ENCODE measurements at regions not wholly inside any gene's neighbourhood (a gene's known extent, or its start where the extent isn't known, plus 50 kb on each side); places are given as distances from the start of the nearest gene placed in this dataset.

GRCh38 chr1:29861446-29861845 lies 625.1 kb downstream of the PTPRU start:
- H3K4me1 Mint-ChIP-seq: no peaks in the 10 kb centered on the region
- no peaks in the 10 kb centered on the region for H3K27me3 Mint-ChIP-seq
- H3K36me3 Mint-ChIP-seq (ENCODE audit: low read depth): no peaks in the 10 kb centered on the region
- no peak overlapping the region for H3K4me3 Mint-ChIP-seq
- DNase-seq: no peak
- intact Hi-C loops (cut with micrococcal nuclease): no loop called here
- H3K27ac Mint-ChIP-seq: no peak overlapping the region
- peaks cover 12% of the 10 kb centered on the region for H3K9me3 Mint-ChIP-seq

GRCh38 chr1:29860681-29861080 lies 624.4 kb downstream of the PTPRU start:
- no peaks in the 10 kb centered on the region for H3K36me3 Mint-ChIP-seq (ENCODE audit: low read depth)
- H3K27me3 Mint-ChIP-seq: no peaks in the 10 kb centered on the region
- peaks cover 12% of the 10 kb centered on the region for H3K9me3 Mint-ChIP-seq
- H3K4me3 Mint-ChIP-seq: no peak overlapping the region
- H3K4me1 Mint-ChIP-seq: no peaks in the 10 kb centered on the region
- intact Hi-C loops (cut with micrococcal nuclease): no loop called here
- DNase-seq: no peak
- H3K27ac Mint-ChIP-seq: no peak overlapping the region

- intact Hi-C loops (cut with micrococcal nuclease): no loop called here
- no peaks in the 10 kb centered on the region for H3K36me3 Mint-ChIP-seq (ENCODE audit: low read depth)
- no peak for DNase-seq
- H3K4me3 Mint-ChIP-seq: no peak overlapping the region
- H3K9me3 Mint-ChIP-seq: peaks cover 12% of the 10 kb centered on the region
- no peaks in the 10 kb centered on the region for H3K4me1 Mint-ChIP-seq
- no peak overlapping the region for H3K27ac Mint-ChIP-seq
- no peaks in the 10 kb centered on the region for H3K27me3 Mint-ChIP-seq
These were observed 623.7 kb downstream of the PTPRU start for GRCh38 chr1:29860056-29860455.

- DNase-seq: no peak
- H3K4me1 Mint-ChIP-seq: no peaks in the 10 kb centered on the region
- intact Hi-C loops (cut with micrococcal nuclease): no loop called here
- H3K36me3 Mint-ChIP-seq (ENCODE audit: low read depth): no peaks in the 10 kb centered on the region
- H3K9me3 Mint-ChIP-seq: peaks cover 12% of the 10 kb centered on the region
- no peaks in the 10 kb centered on the region for H3K27me3 Mint-ChIP-seq
- H3K4me3 Mint-ChIP-seq: no peak overlapping the region
- no peak overlapping the region for H3K27ac Mint-ChIP-seq
These were observed 622.8 kb downstream of the PTPRU start for GRCh38 chr1:29859126-29859525.

GRCh38 chr1:29858646-29859045 lies 622.3 kb downstream of the PTPRU start:
- no peak overlapping the region for H3K27ac Mint-ChIP-seq
- H3K9me3 Mint-ChIP-seq: peaks cover 12% of the 10 kb centered on the region
- H3K36me3 Mint-ChIP-seq (ENCODE audit: low read depth): no peaks in the 10 kb centered on the region
- H3K4me1 Mint-ChIP-seq: no peaks in the 10 kb centered on the region
- no peak for DNase-seq
- no peak overlapping the region for H3K4me3 Mint-ChIP-seq
- no peaks in the 10 kb centered on the region for H3K27me3 Mint-ChIP-seq
- intact Hi-C loops (cut with micrococcal nuclease): no loop called here

GRCh38 chr1:29856340-29857114 lies 620.2 kb downstream of the PTPRU start:
- Mint-ChIP-seq H3K27me3 (peaks cover 2% of the 10 kb centered on the region), H3K27ac (no peak overlapping the region), H3K9me3 (peaks cover 6% of the 10 kb centered on the region), H3K4me1 (no peaks in the 10 kb centered on the region), H3K36me3 (ENCODE audit: low read depth) (no peaks in the 10 kb centered on the region), H3K4me3 (no peak overlapping the region)
- intact Hi-C loops (cut with micrococcal nuclease): no loop called here
- DNase-seq: no peak

GRCh38 chr1:29855561-29856160 lies 619.3 kb downstream of the PTPRU start:
- intact Hi-C loops (cut with micrococcal nuclease): no loop called here
- H3K36me3 Mint-ChIP-seq (ENCODE audit: low read depth): no peaks in the 10 kb centered on the region
- H3K27ac Mint-ChIP-seq: no peak overlapping the region
- H3K4me1 Mint-ChIP-seq: no peaks in the 10 kb centered on the region
- no peak for DNase-seq
- peaks cover 2% of the 10 kb centered on the region for H3K27me3 Mint-ChIP-seq
- H3K9me3 Mint-ChIP-seq: no peaks in the 10 kb centered on the region
- no peak overlapping the region for H3K4me3 Mint-ChIP-seq

- Mint-ChIP-seq H3K4me3 (no peak overlapping the region), H3K9me3 (no peaks in the 10 kb centered on the region), H3K27me3 (peaks cover 2% of the 10 kb centered on the region), H3K27ac (no peak overlapping the region), H3K4me1 (no peaks in the 10 kb centered on the region), H3K36me3 (ENCODE audit: low read depth) (no peaks in the 10 kb centered on the region)
- DNase-seq: no peak
- intact Hi-C loops (cut with micrococcal nuclease): no loop called here
These were observed 618.5 kb downstream of the PTPRU start for GRCh38 chr1:29854700-29855276.

- peaks cover 2% of the 10 kb centered on the region for H3K27me3 Mint-ChIP-seq
- H3K36me3 Mint-ChIP-seq (ENCODE audit: low read depth): no peaks in the 10 kb centered on the region
- H3K4me3 Mint-ChIP-seq: no peak overlapping the region
- intact Hi-C loops (cut with micrococcal nuclease): no loop called here
- no peak for DNase-seq
- H3K9me3 Mint-ChIP-seq: no peaks in the 10 kb centered on the region
- H3K27ac Mint-ChIP-seq: no peak overlapping the region
- no peaks in the 10 kb centered on the region for H3K4me1 Mint-ChIP-seq
These were observed 617.5 kb downstream of the PTPRU start for GRCh38 chr1:29853716-29854330.

GRCh38 chr1:29852248-29852647 lies 615.9 kb downstream of the PTPRU start:
- Mint-ChIP-seq H3K9me3 (no peaks in the 10 kb centered on the region), H3K4me3 (no peak overlapping the region), H3K36me3 (ENCODE audit: low read depth) (no peaks in the 10 kb centered on the region), H3K27me3 (peaks cover 2% of the 10 kb centered on the region), H3K27ac (no peak overlapping the region), H3K4me1 (no peaks in the 10 kb centered on the region)
- intact Hi-C loops (cut with micrococcal nuclease): no loop called here
- DNase-seq: no peak

GRCh38 chr1:29851691-29852090 lies 615.4 kb downstream of the PTPRU start:
- Mint-ChIP-seq H3K9me3 (no peaks in the 10 kb centered on the region), H3K4me1 (no peaks in the 10 kb centered on the region)
- intact Hi-C loops (cut with micrococcal nuclease): no loop called here

GRCh38 chr1:29849991-29850757 lies 613.9 kb downstream of the PTPRU start:
- no peak overlapping the region for H3K27ac Mint-ChIP-seq
- no peak overlapping the region for H3K4me3 Mint-ChIP-seq
- no peak for DNase-seq
- intact Hi-C loops (cut with micrococcal nuclease): loop anchor here (1.0 to 5.0 kb wide), 2 partner anchors 143 to 163 kb away; no protein-coding TSS in a partner anchor
- H3K36me3 Mint-ChIP-seq (ENCODE audit: low read depth): no peaks in the 10 kb centered on the region
- H3K9me3 Mint-ChIP-seq: no peaks in the 10 kb centered on the region
- peaks cover 2% of the 10 kb centered on the region for H3K27me3 Mint-ChIP-seq
- no peaks in the 10 kb centered on the region for H3K4me1 Mint-ChIP-seq

More at GRCh38 chr1:29851691-29852090, 615.4 kb downstream of the PTPRU start:
- Mint-ChIP-seq H3K36me3 (ENCODE audit: low read depth) (no peaks in the 10 kb centered on the region), H3K27me3 (peaks cover 2% of the 10 kb centered on the region), H3K4me3 (no peak overlapping the region), H3K27ac (no peak overlapping the region)
- DNase-seq: no peak

- intact Hi-C loops (cut with micrococcal nuclease): loop anchor here (1.0 to 5.0 kb wide), 2 partner anchors 142 to 162 kb away; no protein-coding TSS in a partner anchor
- no peaks in the 10 kb centered on the region for H3K36me3 Mint-ChIP-seq (ENCODE audit: low read depth)
- H3K4me1 Mint-ChIP-seq: no peaks in the 10 kb centered on the region
- H3K27me3 Mint-ChIP-seq: peaks cover 2% of the 10 kb centered on the region
- no peaks in the 10 kb centered on the region for H3K9me3 Mint-ChIP-seq
- DNase-seq: peak; percentile 86
- H3K27ac Mint-ChIP-seq: no peak overlapping the region
- no peak overlapping the region for H3K4me3 Mint-ChIP-seq
These were observed 612.9 kb downstream of the PTPRU start for GRCh38 chr1:29849038-29849750.

Data from activated CD4-positive, alpha-beta T cell treated with anti-CD3 and anti-CD28 coated beads, Interleukin-2, amount 10 ng/mL, durations not matched to agents 24 days and 14 days (primary cell).